Stimulated activated CD4-positive, alpha-beta T cell treated with anti-CD3 and anti-CD28 coated beads, Interleukin-15, amount 100 ng/mL, for 1 hour (primary cell): ENCODE measurements at regions not wholly inside any gene's neighbourhood (a gene's known extent, or its start where the extent isn't known, plus 50 kb on each side); places are given as distances from the start of the nearest gene placed in this dataset.
"Not testable (repeated sequence)": the region's sequence is repeated elsewhere in the genome, so short reads cannot be mapped to it uniquely, and the experiment has no call there.

Experiments used
- DNase-seq, 2 donors: peaks; one replicate each; pipeline ENCODE4 v3.0.0-alpha.2; 2020; ENCODE audit warnings: low read depth in 1 of 2, low spot score in 1 of 2

- no peak for DNase-seq
Observed at GRCh38 chr20:53652090-53652858, 58.6 kb upstream of the ZNF217 start.

GRCh38 chr20:53649493-53649892, 55.9 kb upstream of the ZNF217 start:
- not testable (repeated sequence) for DNase-seq

- no peak for DNase-seq
Observed at GRCh38 chr20:53647286-53647821, 53.7 kb upstream of the ZNF217 start.

GRCh38 chr20:53646550-53646949, 52.9 kb upstream of the ZNF217 start:
- no peak for DNase-seq

- no peak for DNase-seq
Observed at GRCh38 chr20:53645582-53645897, 51.9 kb upstream of the ZNF217 start.

- DNase-seq = not testable (repeated sequence)
Observed at GRCh38 chr20:53644108-53644507, 50.5 kb upstream of the ZNF217 start.
